ENCODE measurements at regions not wholly inside any gene's neighbourhood (a gene's known extent, or its start where the extent isn't known, plus 50 kb on each side); places are given as distances from the start of the nearest gene placed in this dataset.

DNA sequence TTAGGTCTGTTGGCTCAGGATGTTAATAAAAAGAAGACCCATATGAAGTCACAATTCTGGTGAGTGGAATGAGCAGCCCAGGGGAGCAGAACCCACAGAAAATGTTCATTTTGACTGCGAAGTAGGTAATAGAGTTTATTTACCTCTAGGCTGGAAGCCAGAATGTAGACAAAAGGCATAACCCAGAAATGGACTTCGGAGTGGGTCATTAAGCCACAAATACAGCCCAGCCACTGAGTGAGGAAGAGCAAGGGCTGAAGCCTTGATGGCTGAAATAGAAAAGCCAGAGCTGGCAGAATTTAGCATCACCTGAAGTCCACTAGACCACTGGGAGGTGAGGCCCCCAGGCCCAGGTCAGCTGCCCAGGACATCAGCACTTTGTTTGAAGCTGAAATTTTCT, 168.0 kb downstream of the NXNL2 start:
- no peaks in the 10 kb centered on the region for H3K23me2 ChIP-seq (ENCODE audit: low read depth, low read length)
- H3K23ac ChIP-seq (ENCODE audit: insufficient read length), result no peak overlapping the region
- H3K18ac ChIP-seq (ENCODE audit: extremely low read depth, low read length), result no peak overlapping the region
- H3K56ac ChIP-seq (replicated peaks; ENCODE audit: insufficient read length, low read depth, low read length), result no peak overlapping the region
- no peaks in the 10 kb centered on the region for H4K20me1 ChIP-seq (replicated peaks in 1 of 2; ENCODE audit: control insufficient read depth in 1 of 2, insufficient read depth in 2 of 2, low read length in 2 of 2)
- TF ChIP-seq CTBP2 (IDR thresholded peaks at IDR 0.05; ENCODE audit: borderline replicate concordance, insufficient read depth, insufficient read length, low read length) (no peak), EP300 (IDR thresholded peaks at IDR 0.05; ENCODE audit: borderline replicate concordance in 1 of 2, low read depth in 2 of 2, low read length in 2 of 2) (no peak), SUZ12 (IDR thresholded peaks at IDR 0.05; ENCODE audit: low read length) (no peak), USF2 (IDR thresholded peaks at IDR 0.05; ENCODE audit: low read length) (no peak)
- TF ChIP-seq, protein P1, sequence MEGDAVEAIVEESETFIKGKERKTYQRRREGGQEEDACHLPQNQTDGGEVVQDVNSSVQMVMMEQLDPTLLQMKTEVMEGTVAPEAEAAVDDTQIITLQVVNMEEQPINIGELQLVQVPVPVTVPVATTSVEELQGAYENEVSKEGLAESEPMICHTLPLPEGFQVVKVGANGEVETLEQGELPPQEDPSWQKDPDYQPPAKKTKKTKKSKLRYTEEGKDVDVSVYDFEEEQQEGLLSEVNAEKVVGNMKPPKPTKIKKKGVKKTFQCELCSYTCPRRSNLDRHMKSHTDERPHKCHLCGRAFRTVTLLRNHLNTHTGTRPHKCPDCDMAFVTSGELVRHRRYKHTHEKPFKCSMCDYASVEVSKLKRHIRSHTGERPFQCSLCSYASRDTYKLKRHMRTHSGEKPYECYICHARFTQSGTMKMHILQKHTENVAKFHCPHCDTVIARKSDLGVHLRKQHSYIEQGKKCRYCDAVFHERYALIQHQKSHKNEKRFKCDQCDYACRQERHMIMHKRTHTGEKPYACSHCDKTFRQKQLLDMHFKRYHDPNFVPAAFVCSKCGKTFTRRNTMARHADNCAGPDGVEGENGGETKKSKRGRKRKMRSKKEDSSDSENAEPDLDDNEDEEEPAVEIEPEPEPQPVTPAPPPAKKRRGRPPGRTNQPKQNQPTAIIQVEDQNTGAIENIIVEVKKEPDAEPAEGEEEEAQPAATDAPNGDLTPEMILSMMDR (IDR thresholded peaks at IDR 0.05; ENCODE audit: control extremely low read depth in 1 of 3, insufficient read depth in 1 of 3, low read depth in 1 of 3, low read length in 3 of 3), result no peak
- FAIRE-seq, result no peak
- H3K9ac ChIP-seq (replicated peaks in 1 of 4; ENCODE audit: extremely low read depth in 1 of 4, low read depth in 3 of 4, low read length in 3 of 4), result no peak overlapping the region
- H4K91ac ChIP-seq (replicated peaks; ENCODE audit: insufficient read length, low read length), result no peak overlapping the region
- no peak overlapping the region for H3K27ac ChIP-seq (ENCODE audit: low read depth, low read length)
- H4K8ac ChIP-seq (ENCODE audit: extremely low read depth, insufficient read depth, low read length), result no peak overlapping the region
- no peak overlapping the region for H2BK15ac ChIP-seq (ENCODE audit: low read length)
- H2BK20ac ChIP-seq (ENCODE audit: low read length), result no peak overlapping the region
- ChIA-PET CTCF (ENCODE audit: partially characterized antibody) (interaction anchor here (0.9 to 1.1 kb wide), 2 partner anchors 40 to 42 kb away, joined by 3 read pairs; no protein-coding TSS in a partner anchor), POLR2A (ENCODE audit: partially characterized antibody) (no interaction called here)
- no peak overlapping the region for H2BK12ac ChIP-seq (ENCODE audit: low read depth, low read length)
- no peak overlapping the region for H3K4me2 ChIP-seq (ENCODE audit: insufficient read depth in 1 of 2, low read depth in 2 of 2, low read length in 2 of 2)
- H2AFZ ChIP-seq (ENCODE audit: low read length), result no peak overlapping the region
- H3K4me3 ChIP-seq (ENCODE audit: extremely low read depth in 1 of 4, insufficient read depth in 2 of 4, low read depth in 3 of 4, low read length in 4 of 4), result no peak overlapping the region
- H3K27me3 ChIP-seq (replicated peaks in 1 of 4; ENCODE audit: control insufficient read depth in 3 of 4, extremely low read depth in 1 of 4, insufficient read depth in 3 of 4, low read length in 3 of 4), result no peaks in the 10 kb centered on the region
- H3K14ac ChIP-seq (ENCODE audit: insufficient read length), result no peak overlapping the region
- H3K79me1 ChIP-seq (ENCODE audit: low read depth, low read length), result no peaks in the 10 kb centered on the region
- H3K9me3 ChIP-seq (ENCODE audit: insufficient read depth in 2 of 2, low read depth in 1 of 2, low read length in 1 of 2), result no peaks in the 10 kb centered on the region
- no peak overlapping the region for H2BK120ac ChIP-seq (replicated peaks; ENCODE audit: low read depth, low read length)
- no peak overlapping the region for H4K5ac ChIP-seq (ENCODE audit: insufficient read length, low read depth, low read length)
- no peaks in the 10 kb centered on the region for H3K79me2 ChIP-seq (ENCODE audit: control insufficient read depth in 1 of 2, insufficient read depth in 2 of 2, low read length in 2 of 2)
- no peaks in the 10 kb centered on the region for H3K36me3 ChIP-seq (ENCODE audit: control insufficient read depth in 2 of 4, insufficient read depth in 4 of 4, low read length in 3 of 4)
- no peak overlapping the region for H2BK5ac ChIP-seq (ENCODE audit: low read depth, low read length)
- no peak overlapping the region for H2AK5ac ChIP-seq (ENCODE audit: low read depth, low read length)
- H3K4ac ChIP-seq (replicated peaks; ENCODE audit: insufficient read length, low read depth, low read length), result no peak overlapping the region
- 95% methylated on average over 2 of the region's 2 CpGs; no CpG with 5 or more reads in 1 of the 2 experiments for WGBS, 2 experiments (ENCODE audit: extremely low coverage in 1 of 2, insufficient coverage in 1 of 2, insufficient read length in 1 of 2, insufficient replicate concordance in 2 of 2, low coverage in 1 of 2, low lambda C conversion rate in 2 of 2, missing lambda C conversion rate in 1 of 2)
- H3K4me1 ChIP-seq (replicated peaks in 1 of 4; ENCODE audit: control insufficient read depth in 3 of 4, insufficient read depth in 4 of 4, low read length in 3 of 4), result peaks cover 0 to 2% (median 0%) of the 10 kb centered on the region in 4 experiments; a peak in 1 of 7 replicates
- DNase-seq (ENCODE audit: low read depth in 1 of 2, low spot score in 2 of 2), result no peak

Measured in H1 (cell line).